ENCODE measurements at regions not wholly inside any gene's neighbourhood (a gene's known extent, or its start where the extent isn't known, plus 50 kb on each side); places are given as distances from the start of the nearest gene placed in this dataset.

DNA sequence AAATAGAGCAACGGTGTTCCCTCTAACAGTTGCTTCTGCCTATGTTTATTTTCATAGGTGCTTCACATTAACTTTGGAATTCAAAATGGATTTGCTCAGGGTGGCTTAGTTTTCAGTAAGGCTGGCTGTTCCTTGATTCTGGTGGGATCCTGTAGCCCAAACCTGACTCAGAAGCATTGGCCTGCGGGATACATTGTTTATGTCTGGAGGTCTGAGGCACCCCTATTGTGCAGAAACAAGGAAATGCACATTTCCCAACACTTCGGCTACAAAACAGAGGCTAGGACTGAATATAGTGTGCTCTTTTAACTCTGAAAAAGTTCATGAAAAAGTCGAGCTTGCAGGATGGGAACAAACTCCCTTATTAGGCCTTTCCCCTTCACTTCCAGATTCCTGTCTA lies 133.8 kb upstream of the F3 start:
- Histone ChIP-seq H3K9me3 (ENCODE audit: control insufficient read depth, insufficient read depth, low read length) (no peaks in the 10 kb centered on the region), H3K4me1 (ENCODE audit: control insufficient read depth, insufficient read depth, low read length) (no peaks in the 10 kb centered on the region), H3K36me3 (ENCODE audit: control insufficient read depth, insufficient read depth, low read length) (no peaks in the 10 kb centered on the region), H3K27me3 (ENCODE audit: control insufficient read depth, insufficient read depth, low read length) (no peaks in the 10 kb centered on the region), H3K27ac (ENCODE audit: low read length) (no peak overlapping the region), H3K4me3 (ENCODE audit: low read length) (no peak overlapping the region)
- no peak for DNase-seq (ENCODE audit: low read depth, low spot score)
- WGBS (ENCODE audit: insufficient coverage, insufficient read length), result no CpG with 5 or more reads among the region's 4 CpGs

DNA sequence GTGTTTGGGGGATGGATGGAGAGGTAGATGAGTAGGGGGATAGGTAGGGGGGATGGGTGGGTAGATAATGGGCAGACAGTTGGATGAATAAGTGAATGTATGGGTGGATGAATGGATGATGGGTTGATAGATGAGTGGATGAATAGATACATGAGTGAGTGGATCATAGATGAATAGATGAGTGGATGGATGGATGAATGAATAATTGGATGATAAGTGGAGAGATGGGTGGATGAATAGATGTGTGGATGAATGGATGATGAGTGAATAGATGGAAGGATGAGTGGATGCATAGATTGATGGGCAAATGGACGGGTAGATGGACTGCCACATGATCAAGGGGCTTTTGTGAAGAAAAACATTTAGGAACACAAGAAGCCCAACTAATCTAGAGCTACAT lies 133.3 kb upstream of the F3 start:
- Histone ChIP-seq H3K27ac (ENCODE audit: low read length) (no peak overlapping the region), H3K4me1 (ENCODE audit: control insufficient read depth, insufficient read depth, low read length) (no peaks in the 10 kb centered on the region), H3K36me3 (ENCODE audit: control insufficient read depth, insufficient read depth, low read length) (no peaks in the 10 kb centered on the region), H3K9me3 (ENCODE audit: control insufficient read depth, insufficient read depth, low read length) (no peaks in the 10 kb centered on the region), H3K4me3 (ENCODE audit: low read length) (no peak overlapping the region), H3K27me3 (ENCODE audit: control insufficient read depth, insufficient read depth, low read length) (no peaks in the 10 kb centered on the region)
- DNase-seq (ENCODE audit: low read depth, low spot score), result no peak
- WGBS (ENCODE audit: insufficient coverage, insufficient read length), result no CpG with 5 or more reads among the region's 1 CpG

DNA sequence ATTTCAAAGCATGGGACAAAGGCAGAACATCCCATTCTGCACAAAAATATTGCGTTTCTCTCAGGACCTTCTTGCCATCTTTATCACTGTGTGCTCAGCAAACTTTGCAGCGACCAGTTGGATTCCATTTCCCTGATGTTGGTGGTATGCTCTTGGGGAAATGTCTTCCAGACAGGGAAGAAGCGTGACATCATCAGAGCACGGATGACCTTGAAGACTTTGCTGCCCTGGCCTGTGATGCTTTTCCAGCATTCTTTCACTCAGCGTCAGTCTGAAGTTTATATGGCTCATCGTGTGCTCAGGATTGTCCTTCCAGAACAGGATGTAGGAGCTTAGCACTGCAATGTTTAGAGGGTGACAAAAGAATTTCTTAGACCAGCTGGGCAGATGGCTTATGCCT lies 131.4 kb upstream of the F3 start:
- no CpG with 5 or more reads among the region's 6 CpGs for WGBS (ENCODE audit: insufficient coverage, insufficient read length)
- Histone ChIP-seq H3K36me3 (ENCODE audit: control insufficient read depth, insufficient read depth, low read length) (no peaks in the 10 kb centered on the region), H3K27me3 (ENCODE audit: control insufficient read depth, insufficient read depth, low read length) (no peaks in the 10 kb centered on the region), H3K4me1 (ENCODE audit: control insufficient read depth, insufficient read depth, low read length) (no peaks in the 10 kb centered on the region), H3K4me3 (ENCODE audit: low read length) (no peak overlapping the region), H3K9me3 (ENCODE audit: control insufficient read depth, insufficient read depth, low read length) (no peaks in the 10 kb centered on the region), H3K27ac (ENCODE audit: low read length) (no peak overlapping the region)
- DNase-seq (ENCODE audit: low read depth, low spot score), result no peak

DNA sequence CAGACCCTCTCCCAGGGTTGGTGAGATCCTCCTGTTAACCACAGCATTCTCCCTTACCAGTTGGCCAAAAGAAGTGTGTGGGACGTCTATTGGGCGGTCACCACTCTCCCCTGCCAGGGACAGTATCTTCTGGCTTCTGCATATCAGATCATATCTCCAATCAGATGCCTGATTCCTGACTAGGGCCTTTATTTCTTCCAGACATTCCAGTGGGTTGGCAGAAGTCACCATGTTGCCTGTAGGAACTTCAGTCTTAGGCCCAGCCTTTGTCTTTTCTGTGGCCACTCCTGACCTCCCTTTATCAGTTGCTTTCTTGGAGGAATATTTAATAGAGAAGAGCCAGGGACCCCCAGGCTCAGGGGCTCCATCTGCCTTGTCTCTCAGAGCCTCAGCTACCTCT lies 130.4 kb upstream of the F3 start:
- Histone ChIP-seq H3K27ac (ENCODE audit: low read length) (no peak overlapping the region), H3K36me3 (ENCODE audit: control insufficient read depth, insufficient read depth, low read length) (no peaks in the 10 kb centered on the region), H3K4me3 (ENCODE audit: low read length) (no peak overlapping the region), H3K9me3 (ENCODE audit: control insufficient read depth, insufficient read depth, low read length) (no peaks in the 10 kb centered on the region), H3K4me1 (ENCODE audit: control insufficient read depth, insufficient read depth, low read length) (no peaks in the 10 kb centered on the region), H3K27me3 (ENCODE audit: control insufficient read depth, insufficient read depth, low read length) (no peaks in the 10 kb centered on the region)
- no peak for DNase-seq (ENCODE audit: low read depth, low spot score)
- WGBS (ENCODE audit: insufficient coverage, insufficient read length), result no CpG with 5 or more reads among the region's 2 CpGs

DNA sequence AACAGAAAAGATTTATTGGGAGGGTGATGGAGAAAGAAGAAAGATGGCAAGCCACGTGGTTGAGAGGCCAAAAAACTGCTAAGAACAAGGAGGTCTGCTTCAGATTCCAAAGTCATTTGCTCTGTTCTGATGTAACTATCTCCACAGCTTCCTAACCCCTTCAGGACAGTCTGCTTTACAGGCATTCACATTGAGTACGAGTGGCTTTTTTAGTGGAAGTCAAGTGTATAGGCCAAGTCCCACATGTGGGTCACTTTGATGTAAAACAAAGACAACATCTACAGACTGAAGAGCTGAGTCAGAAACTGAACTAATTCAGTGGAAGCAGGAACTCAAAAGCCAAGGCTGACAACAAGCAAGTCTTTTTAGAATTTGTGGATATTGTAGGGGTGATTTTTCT lies 128.7 kb upstream of the F3 start:
- Histone ChIP-seq H3K27ac (ENCODE audit: low read length) (no peak overlapping the region), H3K36me3 (ENCODE audit: control insufficient read depth, insufficient read depth, low read length) (no peaks in the 10 kb centered on the region), H3K4me1 (ENCODE audit: control insufficient read depth, insufficient read depth, low read length) (no peaks in the 10 kb centered on the region), H3K9me3 (ENCODE audit: control insufficient read depth, insufficient read depth, low read length) (no peaks in the 10 kb centered on the region), H3K4me3 (ENCODE audit: low read length) (no peak overlapping the region), H3K27me3 (ENCODE audit: control insufficient read depth, insufficient read depth, low read length) (no peaks in the 10 kb centered on the region)
- WGBS (ENCODE audit: insufficient coverage, insufficient read length), result no CpG with 5 or more reads among the region's 2 CpGs
- no peak for DNase-seq (ENCODE audit: low read depth, low spot score)

DNA sequence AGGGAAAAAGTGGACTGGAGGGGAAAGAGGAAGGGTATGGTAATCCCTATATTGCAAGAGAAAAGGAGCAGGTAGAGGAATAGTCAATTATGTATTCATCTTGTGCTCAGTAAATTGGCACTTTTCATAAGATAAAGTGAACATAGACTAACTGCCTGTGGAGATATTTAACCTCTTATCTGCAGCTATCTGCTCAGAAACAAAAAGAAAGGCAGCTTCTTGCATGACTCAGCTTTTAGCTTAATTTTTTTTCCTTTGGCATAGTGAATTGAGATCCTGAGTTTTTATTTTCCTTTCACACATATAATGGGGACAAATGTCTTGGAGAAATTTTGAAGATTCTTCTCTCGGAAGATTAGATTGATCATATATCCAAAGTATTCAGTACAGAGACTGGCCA lies 127.6 kb upstream of the F3 start:
- Histone ChIP-seq H3K36me3 (ENCODE audit: control insufficient read depth, insufficient read depth, low read length) (no peaks in the 10 kb centered on the region), H3K9me3 (ENCODE audit: control insufficient read depth, insufficient read depth, low read length) (no peaks in the 10 kb centered on the region), H3K4me1 (ENCODE audit: control insufficient read depth, insufficient read depth, low read length) (no peaks in the 10 kb centered on the region), H3K4me3 (ENCODE audit: low read length) (no peak overlapping the region), H3K27ac (ENCODE audit: low read length) (no peak overlapping the region), H3K27me3 (ENCODE audit: control insufficient read depth, insufficient read depth, low read length) (no peaks in the 10 kb centered on the region)
- no CpG with 5 or more reads among the region's 1 CpG for WGBS (ENCODE audit: insufficient coverage, insufficient read length)
- DNase-seq (ENCODE audit: low read depth, low spot score), result no peak

DNA sequence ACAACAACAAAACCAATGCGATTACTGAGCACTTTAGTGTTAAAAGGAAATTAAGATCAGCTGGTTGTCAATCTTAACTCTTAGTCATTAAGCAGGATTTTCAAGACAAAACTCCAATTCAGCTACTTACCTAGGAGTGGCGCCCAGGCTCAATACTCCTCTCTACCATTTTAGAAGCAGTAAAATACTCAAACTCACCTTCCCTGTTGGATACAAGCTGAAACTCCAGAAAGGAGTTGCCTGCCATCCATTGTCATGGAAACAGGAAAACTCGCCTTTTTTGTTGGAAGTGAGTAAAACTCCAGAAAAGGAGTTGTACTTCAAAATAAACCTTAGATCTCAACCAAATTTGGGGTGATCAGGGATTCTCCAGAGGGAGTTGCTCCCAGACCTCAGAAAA lies 127.0 kb upstream of the F3 start:
- H3K4me1 ChIP-seq (ENCODE audit: control insufficient read depth, insufficient read depth, low read length), result no peaks in the 10 kb centered on the region
- no peak for DNase-seq (ENCODE audit: low read depth, low spot score)
- H3K4me3 ChIP-seq (ENCODE audit: low read length), result no peak overlapping the region
- no peaks in the 10 kb centered on the region for H3K27me3 ChIP-seq (ENCODE audit: control insufficient read depth, insufficient read depth, low read length)
- no peaks in the 10 kb centered on the region for H3K36me3 ChIP-seq (ENCODE audit: control insufficient read depth, insufficient read depth, low read length)
- WGBS (ENCODE audit: insufficient coverage, insufficient read length), result no CpG with 5 or more reads among the region's 3 CpGs
- no peaks in the 10 kb centered on the region for H3K9me3 ChIP-seq (ENCODE audit: control insufficient read depth, insufficient read depth, low read length)
- H3K27ac ChIP-seq (ENCODE audit: low read length), result no peak overlapping the region

DNA sequence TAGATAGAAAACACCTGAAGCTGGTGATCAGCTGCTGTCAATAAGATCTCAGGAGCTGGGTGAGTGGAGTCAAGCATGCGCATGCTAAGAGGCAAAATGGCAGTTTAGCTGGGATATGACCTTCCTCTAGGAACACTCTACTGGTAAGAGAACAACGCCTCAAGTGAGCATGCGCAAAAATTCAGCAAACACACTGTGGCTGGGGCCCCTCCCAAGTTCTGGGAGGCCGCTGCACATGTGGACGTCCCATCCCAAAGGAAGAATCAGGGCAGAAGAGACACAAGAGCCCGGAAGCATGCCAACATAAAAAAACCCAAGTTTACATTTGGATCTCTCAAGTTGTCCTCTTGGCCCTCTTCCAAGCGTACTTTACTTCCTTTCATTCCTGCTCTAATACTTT lies 126.3 kb upstream of the F3 start:
- no peaks in the 10 kb centered on the region for H3K4me1 ChIP-seq (ENCODE audit: control insufficient read depth, insufficient read depth, low read length)
- no peaks in the 10 kb centered on the region for H3K27me3 ChIP-seq (ENCODE audit: control insufficient read depth, insufficient read depth, low read length)
- H3K4me3 ChIP-seq (ENCODE audit: low read length), result no peak overlapping the region
- no peak overlapping the region for H3K27ac ChIP-seq (ENCODE audit: low read length)
- DNase-seq (ENCODE audit: low read depth, low spot score), result no peak
- no peaks in the 10 kb centered on the region for H3K9me3 ChIP-seq (ENCODE audit: control insufficient read depth, insufficient read depth, low read length)
- WGBS (ENCODE audit: insufficient coverage, insufficient read length), result no CpG with 5 or more reads among the region's 7 CpGs
- no peaks in the 10 kb centered on the region for H3K36me3 ChIP-seq (ENCODE audit: control insufficient read depth, insufficient read depth, low read length)

DNA sequence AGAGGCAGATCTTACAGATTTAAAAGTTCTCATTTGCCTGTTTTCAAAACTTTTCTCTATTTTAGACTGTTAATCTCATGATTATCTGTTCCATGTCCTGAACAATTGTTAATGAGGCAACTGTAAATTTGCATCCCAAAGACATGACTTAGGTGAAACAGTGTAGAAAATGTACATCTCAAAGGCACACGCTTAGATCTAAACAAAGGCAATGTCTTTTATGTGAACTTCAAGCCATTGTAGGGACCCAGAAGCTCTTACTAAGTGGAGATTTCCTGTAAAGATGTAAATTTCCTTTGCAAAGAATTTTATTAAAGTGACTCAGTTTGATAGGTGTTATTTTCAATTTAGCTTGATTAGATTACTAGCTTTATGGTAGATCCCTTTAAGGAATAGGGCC lies 125.2 kb upstream of the F3 start:
- Histone ChIP-seq H3K4me3 (ENCODE audit: low read length) (no peak overlapping the region), H3K9me3 (ENCODE audit: control insufficient read depth, insufficient read depth, low read length) (no peaks in the 10 kb centered on the region), H3K27me3 (ENCODE audit: control insufficient read depth, insufficient read depth, low read length) (no peaks in the 10 kb centered on the region), H3K36me3 (ENCODE audit: control insufficient read depth, insufficient read depth, low read length) (no peaks in the 10 kb centered on the region), H3K27ac (ENCODE audit: low read length) (no peak overlapping the region), H3K4me1 (ENCODE audit: control insufficient read depth, insufficient read depth, low read length) (no peaks in the 10 kb centered on the region)
- no CpG with 5 or more reads among the region's 1 CpG for WGBS (ENCODE audit: insufficient coverage, insufficient read length)
- no peak for DNase-seq (ENCODE audit: low read depth, low spot score)

DNA sequence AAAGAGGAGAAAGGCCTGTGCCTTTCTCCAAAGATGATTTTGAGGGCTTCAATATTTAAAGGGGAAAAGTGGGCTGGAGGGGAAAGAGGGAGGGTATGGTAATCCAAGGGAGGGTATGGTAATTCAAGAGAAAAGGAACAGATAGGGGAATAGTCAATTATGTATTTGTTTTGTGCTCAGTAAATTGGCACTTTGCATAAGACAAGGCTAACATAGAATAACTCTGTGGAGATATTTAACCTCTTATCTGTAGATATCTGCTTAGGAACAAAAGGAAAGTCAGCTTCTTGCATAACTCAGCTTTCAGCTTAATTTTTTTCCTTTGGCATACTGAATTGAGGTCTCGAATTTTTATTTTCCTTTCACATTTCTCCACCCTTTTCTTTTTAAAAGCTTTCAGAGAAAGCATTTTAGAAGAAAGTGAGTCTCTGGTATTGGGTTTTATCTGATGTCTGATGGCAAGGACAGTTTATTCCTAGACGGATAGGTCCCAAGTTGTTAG lies 119.9 kb upstream of the F3 start:
- Histone ChIP-seq H3K4me3 (ENCODE audit: low read length) (no peak overlapping the region), H3K27me3 (ENCODE audit: control insufficient read depth, insufficient read depth, low read length) (no peaks in the 10 kb centered on the region), H3K4me1 (ENCODE audit: control insufficient read depth, insufficient read depth, low read length) (peaks cover 4% of the 10 kb centered on the region; the same call in 1 of the 2 replicates), H3K36me3 (ENCODE audit: control insufficient read depth, insufficient read depth, low read length) (no peaks in the 10 kb centered on the region), H3K27ac (ENCODE audit: low read length) (peak overlapping the region; percentile 66), H3K9me3 (ENCODE audit: control insufficient read depth, insufficient read depth, low read length) (no peaks in the 10 kb centered on the region)
- no CpG with 5 or more reads among the region's 2 CpGs for WGBS (ENCODE audit: insufficient coverage, insufficient read length)
- no peak for DNase-seq (ENCODE audit: low read depth, low spot score)

DNA sequence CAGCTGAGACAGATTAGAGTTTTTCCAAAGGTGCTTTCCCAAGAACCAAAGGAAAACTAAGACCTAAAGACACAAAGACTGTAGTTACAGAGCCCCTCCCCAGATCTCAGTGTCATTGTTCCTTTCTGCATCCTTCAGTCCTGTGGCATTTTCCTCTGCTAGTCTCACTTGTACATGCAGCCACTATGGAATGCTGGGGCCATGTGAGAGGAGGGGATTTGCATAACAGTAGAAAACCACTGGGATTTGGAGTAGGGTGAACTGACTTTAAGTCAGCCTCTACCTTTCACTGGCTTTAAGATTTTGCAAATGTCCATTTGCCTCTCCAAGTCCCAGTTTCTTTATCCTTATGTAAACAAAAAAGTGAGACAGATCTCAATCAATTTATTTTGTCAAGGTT lies 119.4 kb upstream of the F3 start:
- peak overlapping the region; percentile 71 for H3K27ac ChIP-seq (ENCODE audit: low read length)
- H3K4me3 ChIP-seq (ENCODE audit: low read length), result no peak overlapping the region

More for the DNA sequence above, 119.4 kb upstream of the F3 start:
- H3K4me1 ChIP-seq (ENCODE audit: control insufficient read depth, insufficient read depth, low read length), result peaks cover 4% of the 10 kb centered on the region; the same call in 1 of the 2 replicates
- no peaks in the 10 kb centered on the region for H3K27me3 ChIP-seq (ENCODE audit: control insufficient read depth, insufficient read depth, low read length)
- DNase-seq (ENCODE audit: low read depth, low spot score), result peak; percentile 66
- no peaks in the 10 kb centered on the region for H3K9me3 ChIP-seq (ENCODE audit: control insufficient read depth, insufficient read depth, low read length)
- H3K36me3 ChIP-seq (ENCODE audit: control insufficient read depth, insufficient read depth, low read length), result no peaks in the 10 kb centered on the region
